ENCODE measurements at regions not wholly inside any gene's neighbourhood (a gene's known extent, or its start where the extent isn't known, plus 50 kb on each side); places are given as distances from the start of the nearest gene placed in this dataset.
"Not testable (repeated sequence)": the region's sequence is repeated elsewhere in the genome, so short reads cannot be mapped to it uniquely, and the experiment has no call there.

DNA sequence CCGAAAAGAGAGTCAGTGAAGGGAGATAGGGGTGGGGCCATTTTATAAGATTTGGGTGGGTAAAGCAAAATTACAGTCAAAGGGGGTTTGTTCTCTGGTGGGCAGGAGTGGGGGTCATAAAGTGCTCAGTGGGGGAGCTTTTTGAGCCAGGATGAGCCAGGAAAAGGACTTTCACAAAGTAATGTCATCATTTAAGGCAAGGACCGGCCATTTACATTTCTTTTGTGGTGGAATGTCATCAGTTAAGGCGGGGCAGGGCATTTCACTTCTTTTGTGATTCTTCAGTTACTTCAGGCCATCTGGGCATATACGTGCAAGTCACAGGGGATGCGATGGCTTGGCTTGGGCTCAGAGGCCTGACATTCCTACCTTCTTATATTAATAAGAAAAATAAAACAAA, 511.6 kb downstream of the GRIN2A start:
- not testable (repeated sequence) for TF ChIP-seq CTCF (IDR thresholded peaks at IDR 0.05); POLR2AphosphoS5 (IDR thresholded peaks at IDR 0.05); POLR2A (IDR thresholded peaks at IDR 0.05; ENCODE audit: low read depth)
